Germinal center (tissue), 1 donor: ENCODE measurements at regions not wholly inside any gene's neighbourhood (a gene's known extent, or its start where the extent isn't known, plus 50 kb on each side); places are given as distances from the start of the nearest gene placed in this dataset.
"Not testable (repeated sequence)": the region's sequence is repeated elsewhere in the genome, so short reads cannot be mapped to it uniquely, and the experiment has no call there.

ENCODE experiments used
- DNase-seq: peaks from one replicate; pipeline ENCODE4 v3.0.0; 2012; ENCODE audit warnings: mixed read lengths, low spot score

- DNase-seq, result no peak
Measured at GRCh38 chr6:115241373-115241772, 819.3 kb downstream of the FRK start.

- DNase-seq, result no peak
Measured at GRCh38 chr6:115221198-115221597, 839.5 kb downstream of the FRK start.

- no peak for DNase-seq
Measured at GRCh38 chr6:115220551-115221159, 840.0 kb downstream of the FRK start.

- DNase-seq, result no peak
Measured at GRCh38 chr6:115219645-115220044, 841.0 kb downstream of the FRK start.

GRCh38 chr6:115216835-115217234 is 843.9 kb downstream of the FRK start:
- no peak for DNase-seq

- no peak for DNase-seq
Measured at GRCh38 chr6:115214283-115214682, 846.4 kb downstream of the FRK start.

GRCh38 chr6:115203381-115203780 is 857.3 kb downstream of the FRK start:
- DNase-seq, result no peak

GRCh38 chr6:115194981-115195638 is 852.3 kb upstream of the HS3ST5 start:
- no peak for DNase-seq

- DNase-seq, result no peak
Measured at GRCh38 chr6:115191989-115192388, 849.2 kb upstream of the HS3ST5 start.

- DNase-seq, result no peak
Measured at GRCh38 chr6:115190534-115190933, 847.7 kb upstream of the HS3ST5 start.

- not testable (repeated sequence) for DNase-seq
Measured at GRCh38 chr6:115175456-115175855, 832.6 kb upstream of the HS3ST5 start.

- not testable (repeated sequence) for DNase-seq
Measured at GRCh38 chr6:115165912-115166311, 823.1 kb upstream of the HS3ST5 start.

GRCh38 chr6:115159733-115160132 is 816.9 kb upstream of the HS3ST5 start:
- no peak for DNase-seq

GRCh38 chr6:115137910-115138309 is 795.1 kb upstream of the HS3ST5 start:
- no peak for DNase-seq

- no peak for DNase-seq
Measured at GRCh38 chr6:115133790-115134189, 791.0 kb upstream of the HS3ST5 start.

GRCh38 chr6:115131709-115132490 is 789.1 kb upstream of the HS3ST5 start:
- no peak for DNase-seq

GRCh38 chr6:115121513-115121912 is 778.7 kb upstream of the HS3ST5 start:
- not testable (repeated sequence) for DNase-seq

- no peak for DNase-seq
Measured at GRCh38 chr6:115120391-115120790, 777.6 kb upstream of the HS3ST5 start.

GRCh38 chr6:115091461-115091860 is 748.6 kb upstream of the HS3ST5 start:
- DNase-seq, result no peak

- no peak for DNase-seq
Measured at GRCh38 chr6:115078555-115078954, 735.7 kb upstream of the HS3ST5 start.

GRCh38 chr6:115071962-115072361 is 729.1 kb upstream of the HS3ST5 start:
- no peak for DNase-seq

- no peak for DNase-seq
Measured at GRCh38 chr6:115067690-115068447, 725.0 kb upstream of the HS3ST5 start.
